Esophagus squamous epithelium (tissue), 5 donors: ENCODE measurements at regions not wholly inside any gene's neighbourhood (a gene's known extent, or its start where the extent isn't known, plus 50 kb on each side); places are given as distances from the start of the nearest gene placed in this dataset.

Experiments used
- DNase-seq: peaks from one replicate; lab custom pipeline; 2025; lab: John Stamatoyannopoulos, UW
- H3K27ac ChIP-seq, 4 donors: fragments of 200-600 bp; sonication (generic); one replicate each; pipeline ENCODE4 v1.5.1; 2016 to 2019; ENCODE audit warnings: mild to moderate bottlenecking in 1 of 4
- H3K27me3 ChIP-seq, 4 donors: fragments of 200-600 bp; sonication (generic); 1 replicate in 3 of 4; 2 replicates in 1 of 4; pipeline versions ENCODE4 v1.5.1 to v1.6.0; 2017 to 2021; ENCODE audit warnings: antibody characterized with exemption in 1 of 4
- H3K36me3 ChIP-seq, 3 donors: fragments of 200-600 bp; sonication (generic); one replicate each; pipeline ENCODE4 v1.5.1; 2016 to 2019
- H3K4me1 ChIP-seq, 3 donors: fragments of 200-600 bp; sonication (generic); one replicate each; pipeline ENCODE4 v1.5.1; 2017 to 2019
- H3K4me3 ChIP-seq, 4 donors: fragments of 200-600 bp; sonication (generic); 1 replicate in 3 of 4; 2 replicates in 1 of 4; pipeline ENCODE4 v1.5.1; 2016 to 2019; ENCODE audit warnings: mild to moderate bottlenecking in 2 of 4, moderate library complexity in 1 of 4
- H3K9me3 ChIP-seq, 3 donors: fragments of 200-600 bp; sonication (generic); one replicate each; pipeline ENCODE4 v1.5.1; 2016 to 2019
- CTCF ChIP-seq, 6 experiments: fragments of 450-650 bp in 4 of 6; fragments of 200-600 bp in 2 of 6; sonication (generic) in 2 of 6; IDR thresholded peaks; one replicate each; pipeline ENCODE4 v1.5.1; 2016 to 2019; ENCODE audit warnings: antibody characterized with exemption in 6 of 6, mild to moderate bottlenecking in 4 of 6, moderate library complexity in 4 of 6
- POLR2A ChIP-seq, 4 donors: fragments of 450-650 bp; IDR thresholded peaks; one replicate each; pipeline ENCODE4 v1.6.1; 2017; ENCODE audit warnings: antibody characterized with exemption in 4 of 4, mild to moderate bottlenecking in 4 of 4, moderate library complexity in 3 of 4
- WGBS, 2 donors: methylation state at CpG; one replicate each; pipeline ENCODE4 v1.1.5; 2018; 5-methylcytosine and 5-hydroxymethylcytosine counted together
- intact Hi-C: fragments of 100-400 bp; cut with DNase I; formaldehyde crosslinking; loops from one replicate; pipeline ENCODE4 v1.15.0; 2022
- donor health status: DM: yes; HTN: yes; CAD: no.

GRCh38 chr5:166488560-166488959 is 1802.9 kb upstream of the WWC1 start:
- intact Hi-C loops, result no loop called here
- WGBS, 2 donors, result 65 to 81% methylated on average over 2 to 3 of the region's 3 CpGs
- no peaks in the 10 kb centered on the region for H3K4me1 ChIP-seq

GRCh38 chr5:166493040-166493439 is 1798.4 kb upstream of the WWC1 start:
- Histone ChIP-seq H3K4me1 (no peaks in the 10 kb centered on the region), H3K27me3 (no peaks in the 10 kb centered on the region), H3K27ac (no peak overlapping the region), H3K9me3 (no peaks in the 10 kb centered on the region), H3K36me3 (no peaks in the 10 kb centered on the region), H3K4me3 (no peak overlapping the region)
- WGBS, 2 donors, result 47 to 49% methylated on average over 2 of the region's 2 CpGs
- intact Hi-C loops, result no loop called here
- TF ChIP-seq POLR2A (IDR thresholded peaks at IDR 0.05), result no peak
- no peak for TF ChIP-seq CTCF (IDR thresholded peaks at IDR 0.05)
- DNase-seq, result no peak

More at GRCh38 chr5:166488560-166488959, 1802.9 kb upstream of the WWC1 start:
- no peak for TF ChIP-seq CTCF (IDR thresholded peaks at IDR 0.05)
- TF ChIP-seq POLR2A (IDR thresholded peaks at IDR 0.05), result no peak
- H3K27me3 ChIP-seq, result no peaks in the 10 kb centered on the region
- H3K36me3 ChIP-seq, result no peaks in the 10 kb centered on the region
- no peak overlapping the region for H3K4me3 ChIP-seq
- no peak for DNase-seq
- no peaks in the 10 kb centered on the region for H3K9me3 ChIP-seq
- no peak overlapping the region for H3K27ac ChIP-seq

GRCh38 chr5:166493612-166494011 is 1797.8 kb upstream of the WWC1 start:
- Histone ChIP-seq H3K9me3 (no peaks in the 10 kb centered on the region), H3K27ac (no peak overlapping the region), H3K27me3 (no peaks in the 10 kb centered on the region), H3K36me3 (no peaks in the 10 kb centered on the region), H3K4me1 (no peaks in the 10 kb centered on the region), H3K4me3 (no peak overlapping the region)
- no peak for DNase-seq
- intact Hi-C loops, result no loop called here
- TF ChIP-seq POLR2A (IDR thresholded peaks at IDR 0.05) (no peak), CTCF (IDR thresholded peaks at IDR 0.05) (no peak)
- WGBS, 2 donors, result 73 to 75% methylated on average over 7 of the region's 7 CpGs

GRCh38 chr5:166497496-166498104 is 1793.8 kb upstream of the WWC1 start:
- WGBS, 2 donors, result 21 to 37% methylated on average over 3 of the region's 3 CpGs

More at GRCh38 chr5:166497496-166498104, 1793.8 kb upstream of the WWC1 start:
- H3K4me1 ChIP-seq, result no peaks in the 10 kb centered on the region
- H3K4me3 ChIP-seq, result no peak overlapping the region
- H3K27me3 ChIP-seq, result no peaks in the 10 kb centered on the region
- no peaks in the 10 kb centered on the region for H3K36me3 ChIP-seq
- DNase-seq, result no peak
- TF ChIP-seq CTCF (IDR thresholded peaks at IDR 0.05) (no peak), POLR2A (IDR thresholded peaks at IDR 0.05) (no peak)
- intact Hi-C loops, result no loop called here
- no peak overlapping the region for H3K27ac ChIP-seq
- H3K9me3 ChIP-seq, result no peaks in the 10 kb centered on the region
